HG03045 (cell line): ENCODE measurements at regions not wholly inside any gene's neighbourhood (a gene's known extent, or its start where the extent isn't known, plus 50 kb on each side); places are given as distances from the start of the nearest gene placed in this dataset.

ENCODE experiments used
- ATAC-seq: cut with Tn5 transposase; IDR thresholded peaks from one replicate; pipeline ENCODE4 v1.9.1; 2021; ENCODE audit warnings: mild to moderate bottlenecking, moderate library complexity; ENCODE audit not compliant: unreplicated experiment

DNA sequence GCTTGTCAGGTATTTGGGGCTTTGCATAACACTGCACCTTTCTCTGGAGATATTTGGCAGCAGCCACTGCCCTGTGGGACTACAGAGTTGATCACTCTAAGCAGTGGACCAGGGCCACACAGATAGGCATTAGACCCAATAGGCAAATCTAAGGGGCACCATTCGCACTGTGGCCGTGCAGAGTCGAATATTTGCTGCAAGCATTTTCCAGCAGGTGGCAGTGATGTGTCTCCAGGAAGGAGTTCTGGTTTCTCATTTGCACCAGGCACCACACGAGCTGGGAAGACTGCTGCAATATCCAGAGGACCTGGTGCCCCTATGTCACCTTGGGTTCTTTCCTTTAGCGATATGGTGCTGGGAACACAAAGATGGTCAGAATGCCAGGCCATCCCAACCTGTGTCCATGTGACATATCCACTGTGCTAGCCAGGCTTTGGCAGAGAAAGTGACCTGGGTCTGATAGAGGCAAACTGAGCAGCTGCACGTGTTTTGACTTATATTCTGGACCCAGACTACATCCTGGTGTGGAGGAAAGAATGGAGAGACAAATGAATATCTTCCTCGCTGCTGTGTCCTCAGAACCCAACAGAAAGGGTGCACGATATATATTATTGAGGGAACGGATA, 318.7 kb downstream of the BUD13 start:
- no peak for ATAC-seq

DNA sequence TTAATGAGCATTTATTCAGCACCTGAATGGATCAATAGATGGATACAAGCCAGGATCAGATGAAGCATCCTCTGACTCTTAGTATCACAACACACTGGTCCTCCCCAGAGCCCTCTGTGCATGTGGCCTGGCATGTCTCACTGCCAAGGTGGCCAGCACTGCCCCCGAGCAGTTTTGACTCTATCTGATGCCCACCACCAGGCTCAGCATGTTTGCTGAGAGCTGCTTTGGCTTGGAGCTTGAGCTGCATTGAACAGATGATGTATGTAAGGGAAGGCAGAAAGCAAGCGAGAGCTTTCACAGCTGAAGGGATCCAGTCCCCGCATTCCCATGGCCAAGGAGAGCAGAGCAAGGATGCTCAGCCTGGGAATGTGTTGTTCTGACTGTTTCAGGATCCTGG, 320.3 kb downstream of the BUD13 start:
- no peak for ATAC-seq

DNA sequence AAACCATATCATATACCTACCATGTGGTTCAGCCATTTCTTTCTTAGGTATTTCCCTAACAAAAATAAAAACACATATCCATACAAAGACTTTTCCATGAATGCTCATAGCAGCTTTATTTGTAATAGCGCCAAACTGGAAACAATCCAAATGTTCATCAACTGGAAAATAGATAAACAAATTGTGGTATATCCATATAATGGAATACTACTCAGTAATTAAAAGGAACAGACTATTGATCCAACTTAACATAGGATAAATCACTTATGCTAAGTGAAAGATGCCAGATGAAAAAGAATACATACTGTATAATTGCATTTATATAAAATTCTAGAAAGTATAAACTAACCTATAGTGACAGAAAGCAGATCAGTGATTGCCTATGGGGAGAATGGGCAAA, 323.3 kb downstream of the BUD13 start:
- ATAC-seq = no peak

DNA sequence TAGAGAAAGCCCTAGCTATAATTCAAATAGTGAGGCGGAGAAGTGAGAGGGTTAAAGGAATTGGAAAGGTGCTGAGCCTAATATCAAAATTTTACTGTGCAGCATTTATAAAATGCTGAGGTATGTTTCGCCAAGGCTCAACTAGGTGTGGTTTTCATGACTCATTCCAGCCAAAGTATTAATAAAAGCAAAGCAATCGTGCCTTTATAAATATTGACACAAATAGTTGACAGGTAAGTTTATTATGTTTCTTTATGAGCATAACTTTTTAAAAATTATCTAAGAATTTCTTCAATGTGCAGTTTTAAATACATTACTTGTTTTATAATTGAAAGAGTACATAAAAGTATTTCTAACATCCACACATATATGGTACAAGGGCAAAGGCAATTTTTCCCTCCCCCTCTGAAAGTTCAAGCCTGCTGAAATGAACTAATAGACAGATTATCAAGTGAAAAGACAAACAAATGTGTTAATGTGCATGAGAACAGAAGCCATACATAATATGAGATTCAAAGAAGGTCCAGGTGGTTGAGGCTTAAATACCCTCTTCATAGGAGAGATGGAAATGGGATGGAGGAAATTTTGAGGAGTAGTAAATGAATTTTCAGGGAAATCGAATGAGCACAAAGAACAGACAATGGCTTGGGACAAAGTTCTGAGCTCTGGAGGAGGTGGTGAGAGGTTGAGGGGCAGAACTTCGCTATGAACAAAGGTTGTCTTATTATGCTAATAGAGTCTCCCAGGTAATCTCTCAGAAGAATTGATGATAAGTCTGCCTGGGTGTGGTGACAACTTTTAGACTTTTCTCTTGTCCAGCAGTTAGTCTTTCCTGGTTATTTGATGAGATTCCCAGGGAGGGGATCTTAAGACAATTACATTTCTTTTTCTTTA, 326.5 kb downstream of the BUD13 start:
- no peak for ATAC-seq

DNA sequence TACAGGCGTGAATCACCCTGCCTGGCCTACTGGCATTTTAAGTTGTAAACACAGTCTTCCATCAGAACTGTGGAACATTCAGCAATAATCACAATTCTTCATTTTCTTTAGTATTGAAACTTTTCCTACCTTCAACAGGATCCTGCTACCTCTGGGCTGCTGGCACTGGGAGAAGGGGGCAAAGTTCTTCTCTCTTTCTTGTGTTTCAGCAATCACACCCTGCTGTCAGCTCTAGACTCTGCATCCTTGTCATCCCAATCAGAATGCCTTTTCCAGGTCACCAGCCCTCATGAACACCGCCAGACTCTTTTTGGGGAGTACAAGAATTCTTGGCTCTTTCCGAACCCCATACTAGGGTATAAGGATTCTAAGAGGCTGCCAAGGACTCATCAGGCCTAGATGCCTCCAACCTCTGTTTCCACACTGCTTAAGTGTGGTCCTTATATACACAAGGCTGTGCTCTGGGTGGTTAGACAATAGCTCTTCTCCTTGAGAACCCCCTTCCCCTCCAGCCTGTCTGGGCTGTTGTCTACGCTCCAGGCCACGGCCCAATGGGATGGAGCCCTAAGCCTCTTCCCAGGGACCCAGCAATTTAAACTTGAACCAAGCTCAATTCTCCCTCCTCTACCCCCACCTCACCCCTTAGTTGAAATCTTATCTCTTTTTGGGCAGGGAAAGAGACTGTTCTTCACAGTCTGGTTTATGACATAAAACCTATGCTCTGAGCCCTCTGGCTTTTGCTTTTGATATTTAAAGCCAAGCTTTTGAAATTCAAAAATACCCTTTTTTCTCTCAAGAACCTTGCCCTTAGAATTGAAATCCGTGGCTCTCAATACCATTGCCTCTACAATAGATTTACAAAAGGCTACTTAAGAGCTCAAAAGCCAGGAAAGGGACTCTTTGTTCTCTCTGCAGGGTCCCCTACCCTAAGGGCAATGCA, 327.4 kb downstream of the BUD13 start:
- ATAC-seq = no peak

DNA sequence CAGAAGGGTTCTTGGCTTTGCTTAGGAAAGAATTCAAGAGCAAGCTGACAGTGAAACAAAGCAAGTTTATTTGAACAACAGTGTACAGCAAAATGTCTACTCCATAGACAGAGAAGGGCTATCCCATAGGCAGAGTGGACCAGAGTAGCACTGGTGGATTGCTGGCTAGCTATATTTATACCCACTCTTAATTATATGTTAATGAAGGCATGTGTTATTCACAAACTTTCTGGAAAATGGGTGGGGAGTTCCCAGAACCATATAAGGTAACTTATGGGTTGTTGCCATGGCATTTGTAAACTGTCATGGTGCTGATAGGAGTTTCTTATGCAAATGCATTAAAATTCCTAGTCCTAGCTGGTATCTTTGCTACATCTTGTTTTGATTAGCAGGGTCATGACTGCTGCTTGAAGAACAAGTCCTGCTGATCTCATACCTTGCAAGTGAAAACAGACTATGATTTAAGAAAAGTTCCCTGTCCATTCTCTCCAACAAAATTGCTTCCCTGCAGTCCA, 330.5 kb downstream of the BUD13 start:
- no peak for ATAC-seq

DNA sequence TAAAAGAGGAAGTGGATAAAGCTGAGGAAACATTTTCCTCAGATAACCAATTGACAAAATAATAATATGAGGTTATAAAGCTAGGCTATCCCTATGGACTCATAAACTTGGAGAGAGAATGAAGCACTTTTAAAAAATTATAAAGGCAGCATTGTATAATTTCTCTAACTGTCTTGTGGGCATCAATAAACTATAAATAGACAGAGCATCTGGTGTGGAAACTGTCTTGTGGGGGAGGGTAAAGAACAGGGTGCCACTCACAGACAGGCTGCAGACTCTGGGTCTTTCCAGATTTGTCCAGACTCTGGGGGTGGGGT, 333.5 kb downstream of the BUD13 start:
- no peak for ATAC-seq

DNA sequence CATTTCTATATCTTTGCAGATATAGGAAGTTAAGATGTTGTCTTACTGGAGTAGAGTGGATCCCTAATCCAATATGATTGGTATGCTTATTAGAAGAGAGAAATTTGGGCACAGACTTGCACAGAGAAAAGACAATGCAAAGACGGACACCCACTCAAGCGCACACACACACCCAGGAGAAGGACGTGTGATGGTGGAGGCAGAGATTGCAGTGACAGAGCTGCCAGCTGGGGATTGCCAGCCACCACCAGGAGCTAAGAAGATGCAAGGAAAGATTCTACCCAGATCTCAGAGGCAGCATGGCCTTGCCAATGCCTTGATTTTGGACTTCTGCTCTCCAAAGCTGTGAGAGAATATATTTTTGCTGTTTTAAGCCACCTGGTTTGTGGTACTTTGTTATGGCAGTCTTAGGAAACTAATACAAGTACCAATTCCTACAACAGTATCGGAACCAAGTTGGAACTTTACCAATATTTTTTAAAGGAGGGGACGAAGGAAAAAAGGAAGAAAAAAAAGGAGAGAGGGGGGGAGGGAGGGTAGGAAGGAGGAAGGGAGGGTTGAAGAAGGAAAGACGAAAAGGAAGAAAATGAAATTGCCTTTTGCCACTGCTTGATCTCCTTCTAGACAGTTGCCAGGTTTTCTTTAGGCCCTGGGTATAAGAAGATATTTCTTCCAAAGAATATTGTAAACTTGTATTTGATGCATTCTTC, 334.0 kb downstream of the BUD13 start:
- no peak for ATAC-seq

DNA sequence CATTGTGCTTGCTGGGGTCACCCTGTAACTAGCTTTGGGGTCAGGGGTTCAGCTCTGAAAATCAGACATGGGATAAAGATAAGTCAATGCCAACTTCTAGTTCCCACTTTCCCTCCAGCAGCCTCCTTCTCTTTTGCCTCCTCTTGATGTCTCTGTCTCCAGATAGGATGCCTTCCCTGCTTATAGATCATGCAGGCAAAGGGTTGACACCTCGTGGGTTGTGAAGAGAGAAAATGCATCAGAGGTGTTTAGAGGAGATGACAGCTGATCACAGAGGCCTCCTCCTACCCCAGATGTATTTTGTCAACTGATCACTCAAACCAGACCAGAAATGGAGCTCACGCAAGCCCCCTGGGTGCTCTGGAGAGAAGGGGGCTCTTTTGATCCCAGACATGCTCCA, 337.8 kb downstream of the BUD13 start:
- ATAC-seq = no peak

DNA sequence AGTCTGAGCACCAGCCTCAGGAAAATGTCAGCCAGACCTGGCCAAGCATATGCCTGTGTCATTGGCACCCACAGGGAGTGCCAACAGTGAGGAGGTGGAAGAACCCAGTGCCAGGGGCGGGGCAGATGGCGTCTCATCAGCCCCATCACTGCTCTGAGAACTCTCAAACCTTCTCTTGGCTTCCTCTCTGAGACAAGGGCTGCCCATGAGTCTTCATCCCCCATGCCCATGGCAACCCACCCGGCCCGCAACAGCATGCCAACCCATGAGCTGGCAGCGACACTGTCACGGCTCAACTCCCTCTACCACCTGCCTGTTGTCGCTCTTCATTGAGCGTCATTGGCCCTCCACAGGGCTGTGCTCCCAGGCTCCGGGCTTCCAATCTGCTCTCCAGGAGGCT, 340.5 kb downstream of the BUD13 start:
- ATAC-seq = no peak

DNA sequence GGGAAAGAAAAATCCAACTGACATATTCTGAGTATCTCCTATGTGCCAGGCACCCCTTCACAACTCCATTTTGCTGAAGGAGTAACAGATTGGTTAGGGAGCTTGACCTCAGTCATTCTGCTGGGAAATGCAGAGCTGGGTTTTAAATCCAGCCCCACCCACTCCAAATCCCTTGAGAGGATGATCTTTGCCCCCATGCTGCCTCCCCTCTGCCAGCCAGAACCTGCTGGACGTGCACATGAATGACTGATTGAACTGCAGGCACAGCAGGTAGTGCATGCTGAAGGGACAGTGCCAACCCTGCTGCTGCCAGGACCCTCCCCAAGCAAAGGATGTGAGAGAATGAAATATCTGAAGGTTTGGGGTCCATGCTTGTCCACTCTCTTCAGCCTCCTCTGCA, 340.9 kb downstream of the BUD13 start:
- ATAC-seq = no peak

DNA sequence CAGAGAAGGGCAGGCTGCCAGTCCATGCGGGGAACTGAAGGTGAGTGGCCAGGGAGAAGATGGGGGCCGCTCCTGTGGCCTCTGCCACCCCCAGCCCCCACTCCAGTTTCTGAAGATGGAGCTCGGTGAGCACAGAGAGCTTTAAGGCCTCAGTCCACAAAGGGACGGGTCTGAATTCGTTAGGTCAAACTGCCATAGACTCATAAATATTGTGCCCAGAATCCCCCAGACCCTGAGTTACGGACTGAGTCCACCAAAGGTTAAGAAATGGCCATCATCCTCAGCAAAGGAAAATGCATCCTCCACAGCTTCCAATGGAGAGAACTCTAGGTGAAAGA, 344.2 kb downstream of the BUD13 start:
- no peak for ATAC-seq

DNA sequence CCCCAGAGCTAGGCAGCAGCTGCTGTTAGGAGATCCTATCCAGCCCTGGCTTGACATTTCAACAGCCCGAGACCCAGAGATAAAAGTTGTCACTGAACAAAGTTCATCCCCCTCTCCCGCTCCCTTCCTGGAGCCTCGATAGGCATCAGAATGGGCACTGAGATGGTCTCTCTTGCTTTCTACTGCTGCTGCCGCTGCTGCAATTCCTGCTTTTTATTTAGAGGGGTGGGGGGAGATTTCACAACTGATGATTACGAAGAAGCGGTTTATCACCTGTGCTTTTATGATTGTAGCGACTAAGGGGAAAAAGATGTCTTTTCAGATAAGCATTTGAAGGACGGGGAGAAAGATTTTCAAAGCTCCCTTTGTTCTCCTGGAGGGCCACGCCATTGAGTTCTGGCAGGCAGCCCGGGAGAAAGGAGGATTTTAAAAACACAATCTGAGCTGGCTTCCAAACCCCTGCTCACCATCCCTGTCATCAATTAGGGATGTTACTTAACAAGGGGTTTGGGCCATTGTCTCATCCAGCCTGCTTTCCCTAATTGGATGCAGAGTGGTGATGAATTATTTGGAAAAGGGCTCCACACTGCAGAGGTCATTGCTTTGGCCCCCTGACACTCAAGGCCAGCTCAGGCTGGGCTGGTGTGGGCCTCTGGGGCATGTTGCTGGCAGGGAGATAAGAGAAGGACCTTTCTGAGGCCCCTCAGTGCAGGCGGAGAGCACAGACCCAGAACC, 344.7 kb downstream of the BUD13 start:
- ATAC-seq = no peak

DNA sequence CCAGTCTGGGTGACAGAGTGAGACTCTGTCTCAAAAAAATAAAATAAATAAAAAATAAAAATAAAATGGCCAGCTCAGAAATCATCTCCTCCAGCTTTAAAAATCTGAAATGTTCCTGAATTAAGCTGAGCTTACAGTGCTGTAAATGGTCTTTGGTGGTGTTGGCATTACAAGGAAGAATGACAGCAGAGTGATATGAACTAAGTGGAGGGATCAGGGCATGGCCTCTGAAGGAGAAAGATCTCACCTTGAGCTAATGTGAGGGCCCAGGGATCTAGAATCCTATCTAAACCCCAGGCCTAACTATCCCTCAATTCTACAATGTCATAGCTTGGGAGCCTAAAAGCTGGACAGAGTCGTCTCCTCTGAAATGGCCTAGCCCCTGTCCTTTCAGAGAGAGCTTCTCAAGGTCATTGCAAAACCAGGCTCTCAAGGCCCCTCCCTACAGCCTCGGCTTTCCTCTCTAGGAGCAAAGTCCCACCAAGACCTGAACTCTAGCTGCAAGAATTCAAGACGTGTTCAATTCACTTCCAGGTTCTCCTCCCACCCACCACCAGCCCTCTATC, 345.4 kb downstream of the BUD13 start:
- ATAC-seq = no peak

DNA sequence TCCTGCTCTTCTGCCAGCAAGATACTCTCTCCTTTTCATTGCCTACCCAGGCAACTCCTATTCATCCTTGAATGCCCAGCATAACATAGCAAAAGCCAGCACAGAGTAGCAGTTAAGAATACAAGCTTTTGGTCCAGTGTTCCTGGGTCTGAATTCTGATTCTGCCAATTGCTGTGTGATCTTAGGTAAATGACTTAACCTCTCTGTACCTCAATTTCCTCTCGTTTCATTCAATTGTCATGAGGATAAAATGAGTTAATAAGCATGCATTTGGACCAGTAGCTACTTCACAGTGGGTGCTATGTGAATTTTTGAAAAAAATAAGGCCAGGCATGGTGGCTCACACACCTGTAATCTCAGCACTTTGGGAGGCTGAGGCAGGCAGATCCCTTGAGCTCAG, 346.0 kb downstream of the BUD13 start:
- no peak for ATAC-seq

DNA sequence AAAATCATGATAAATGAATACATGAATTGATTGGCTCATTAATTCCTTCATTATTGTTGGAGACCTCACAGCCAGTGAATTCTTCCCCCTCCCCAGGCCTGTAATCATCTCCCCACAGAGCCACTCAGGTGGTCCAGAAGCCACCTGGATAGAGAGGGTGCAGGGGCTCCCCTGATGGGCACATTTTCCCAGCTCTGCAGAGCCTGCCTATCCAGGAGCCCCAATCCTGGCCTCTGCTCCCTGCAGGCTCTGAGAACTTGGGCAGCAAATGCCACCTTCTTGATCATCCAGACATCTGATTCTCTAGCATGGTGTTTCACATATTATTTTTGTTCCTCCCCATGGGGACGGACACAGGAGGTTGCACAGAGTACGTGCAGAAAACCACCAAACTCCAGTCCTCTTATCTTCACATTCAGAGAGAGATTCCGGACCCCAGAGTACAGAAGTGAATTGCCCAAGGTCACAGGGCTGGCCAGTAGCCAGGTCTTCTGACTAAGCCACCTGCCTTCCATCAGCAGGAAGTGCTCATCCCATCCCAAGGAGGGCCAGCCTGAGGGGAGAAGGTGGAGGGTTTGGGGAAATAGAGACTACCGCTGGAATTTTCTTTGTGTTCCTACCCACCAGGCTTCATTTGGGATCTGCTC, 348.0 kb downstream of the BUD13 start:
- no peak for ATAC-seq

DNA sequence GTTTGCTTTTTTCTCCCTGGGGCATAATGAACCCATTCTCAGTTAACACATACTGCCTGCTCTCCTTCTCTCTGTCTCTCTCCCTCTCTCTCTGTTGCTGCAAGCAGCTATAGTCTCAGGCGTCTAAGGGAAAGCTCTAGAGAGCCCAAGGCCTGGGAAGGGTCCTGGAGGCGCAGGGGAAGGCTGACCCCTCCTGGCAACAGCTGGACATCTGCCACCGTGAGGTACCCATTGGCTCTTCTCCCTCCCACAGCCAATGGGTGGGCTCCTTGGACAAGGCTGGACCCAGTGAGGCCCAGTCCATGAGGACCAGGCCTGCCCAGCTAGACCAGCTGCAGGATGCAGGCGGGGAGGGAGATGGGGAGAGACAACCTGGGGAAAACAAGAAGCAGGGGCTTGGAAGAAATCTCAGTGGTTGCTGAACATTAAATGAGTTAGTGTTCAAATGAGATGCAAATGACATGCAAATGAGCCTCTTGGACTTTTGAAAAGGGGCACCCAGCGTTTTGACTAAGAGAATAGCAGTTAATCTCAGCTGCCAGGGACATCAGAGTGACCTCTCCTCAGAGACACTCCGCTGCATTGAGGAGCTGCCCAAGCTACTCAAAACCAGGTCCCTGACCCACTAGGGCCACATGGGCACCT, 349.7 kb downstream of the BUD13 start:
- ATAC-seq = no peak

DNA sequence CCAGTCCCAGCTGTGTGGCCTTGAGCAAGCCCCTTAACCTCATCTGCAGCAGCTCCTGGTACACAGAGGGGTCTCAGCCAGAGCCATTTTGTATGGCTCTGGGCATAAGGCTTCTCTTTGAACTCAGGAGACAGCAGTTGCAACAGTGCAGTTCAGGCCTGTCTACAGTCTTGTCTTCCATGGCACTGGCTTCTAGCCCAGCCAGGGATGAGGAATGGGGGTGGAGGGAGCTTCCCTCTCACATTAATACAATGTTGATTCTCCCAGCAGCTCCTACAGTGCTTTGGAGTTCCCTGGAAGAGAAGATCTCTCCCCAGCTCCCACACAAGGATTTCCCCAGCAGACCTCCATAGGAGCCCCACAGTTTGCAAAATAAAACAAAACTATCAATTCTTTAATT, 350.2 kb downstream of the BUD13 start:
- ATAC-seq = no peak
